Right lobe of liver (tissue), 4 donors: ENCODE measurements at regions not wholly inside any gene's neighbourhood (a gene's known extent, or its start where the extent isn't known, plus 50 kb on each side); places are given as distances from the start of the nearest gene placed in this dataset.

Source experiments
- POLR2A ChIP-seq: fragments of 450-650 bp; IDR thresholded peaks from one replicate; pipeline ENCODE4 v1.6.1; 2017; ENCODE audit warnings: antibody characterized with exemption, mild to moderate bottlenecking
- TF ChIP-seq, protein P1 (sequence below), 4 donors: fragments of 200-600 bp in 3 of 4; fragments of 450-650 bp in 1 of 4; IDR thresholded peaks; one replicate each; pipeline versions ENCODE4 v1.5.1 to v1.8.0; 2016 to 2022; ENCODE audit warnings: antibody characterized with exemption in 4 of 4, mild to moderate bottlenecking in 2 of 4
- donor health status: DM: no; HTN: no; CAD: no.
- donor health status: DM: no; HTN: no; CAD: no.
- donor health status: DM: no; HTN: yes; CAD: no.

GRCh38 chr12:25332143-25332542, 81.4 kb upstream of the KRAS start:
- TF ChIP-seq, protein P1, sequence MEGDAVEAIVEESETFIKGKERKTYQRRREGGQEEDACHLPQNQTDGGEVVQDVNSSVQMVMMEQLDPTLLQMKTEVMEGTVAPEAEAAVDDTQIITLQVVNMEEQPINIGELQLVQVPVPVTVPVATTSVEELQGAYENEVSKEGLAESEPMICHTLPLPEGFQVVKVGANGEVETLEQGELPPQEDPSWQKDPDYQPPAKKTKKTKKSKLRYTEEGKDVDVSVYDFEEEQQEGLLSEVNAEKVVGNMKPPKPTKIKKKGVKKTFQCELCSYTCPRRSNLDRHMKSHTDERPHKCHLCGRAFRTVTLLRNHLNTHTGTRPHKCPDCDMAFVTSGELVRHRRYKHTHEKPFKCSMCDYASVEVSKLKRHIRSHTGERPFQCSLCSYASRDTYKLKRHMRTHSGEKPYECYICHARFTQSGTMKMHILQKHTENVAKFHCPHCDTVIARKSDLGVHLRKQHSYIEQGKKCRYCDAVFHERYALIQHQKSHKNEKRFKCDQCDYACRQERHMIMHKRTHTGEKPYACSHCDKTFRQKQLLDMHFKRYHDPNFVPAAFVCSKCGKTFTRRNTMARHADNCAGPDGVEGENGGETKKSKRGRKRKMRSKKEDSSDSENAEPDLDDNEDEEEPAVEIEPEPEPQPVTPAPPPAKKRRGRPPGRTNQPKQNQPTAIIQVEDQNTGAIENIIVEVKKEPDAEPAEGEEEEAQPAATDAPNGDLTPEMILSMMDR (IDR thresholded peaks at IDR 0.05): no peak
- TF ChIP-seq POLR2A: no peak
